H1 (cell line): ENCODE measurements at regions not wholly inside any gene's neighbourhood (a gene's known extent, or its start where the extent isn't known, plus 50 kb on each side); places are given as distances from the start of the nearest gene placed in this dataset.

Experiments used
- CTCF ChIA-PET: fragments of 300-600 bp; sonication (Branson Sonifier 250); formaldehyde crosslinking; loops from one replicate; lab custom pipeline; 2021; ENCODE audit not compliant: partially characterized antibody; lab: Charles Lee
- POLR2A ChIA-PET: fragments of 300-600 bp; sonication (Branson Sonifier 250); formaldehyde crosslinking; loops from one replicate; lab custom pipeline; 2021; ENCODE audit warnings: inconsistent platforms; ENCODE audit not compliant: partially characterized antibody; lab: Charles Lee
- DNase-seq, 2 experiments: peaks; one replicate each; pipeline versions ENCODE4 v3.0.0 to v3.0.0-alpha.2; 2010 to 2022; ENCODE audit warnings: low spot score in 2 of 2, low read depth in 1 of 2, mixed read lengths in 1 of 2
- FAIRE-seq: peaks from 2 replicates; lab custom pipeline; 2011; peaks lifted over from hg19 to GRCh38; lab: Jason Lieb, UNC
- H2AFZ ChIP-seq: 2 replicates; pipeline ENCODE4 v1.8.1; 2012; ENCODE audit warnings: low read length, inconsistent platforms
- H2AK5ac ChIP-seq: 2 replicates; pipeline ENCODE4 v1.6.1; 2013; ENCODE audit warnings: low read depth, low read length
- H2BK120ac ChIP-seq: replicated peaks from 2 replicates; pipeline ENCODE3; 2013; ENCODE audit warnings: low read depth, low read length, inconsistent platforms
- H2BK12ac ChIP-seq: 2 replicates; pipeline ENCODE4 v1.6.1; 2013; ENCODE audit warnings: low read depth, low read length
- H2BK15ac ChIP-seq: 2 replicates; pipeline ENCODE4 v1.6.1; 2013; ENCODE audit warnings: low read length
- H2BK20ac ChIP-seq: 2 replicates; pipeline ENCODE4 v1.6.1; 2013; ENCODE audit warnings: low read length
- H2BK5ac ChIP-seq: 2 replicates; pipeline ENCODE4 v1.6.1; 2013; ENCODE audit warnings: low read depth, low read length
- H3K14ac ChIP-seq: 2 replicates; pipeline ENCODE4 v1.6.1; 2013; ENCODE audit warnings: inconsistent platforms; ENCODE audit not compliant: insufficient read length
- H3K18ac ChIP-seq: 2 replicates; pipeline ENCODE4 v1.6.1; 2013; ENCODE audit warnings: low read length; ENCODE audit errors: extremely low read depth
- H3K23ac ChIP-seq: 2 replicates; pipeline ENCODE4 v1.6.1; 2013; ENCODE audit warnings: inconsistent platforms; ENCODE audit not compliant: insufficient read length
- H3K23me2 ChIP-seq: 2 replicates; pipeline ENCODE4 v1.6.1; 2013; ENCODE audit warnings: low read depth, low read length
- H3K27ac ChIP-seq: 2 replicates; pipeline ENCODE4 v1.6.1; 2011; ENCODE audit warnings: low read depth, low read length, inconsistent platforms
- H3K27me3 ChIP-seq, 4 experiments: replicated peaks in 1 of 4; 1 replicate in 1 of 4; 2 replicates in 3 of 4; pipeline versions ENCODE4 v1.6.1 to v1.8.1; 2011 to 2013; ENCODE audit warnings: low read length in 3 of 4, mild to moderate bottlenecking in 3 of 4, inconsistent platforms in 2 of 4, mixed read lengths in 2 of 4, moderate library complexity in 1 of 4; ENCODE audit not compliant: control insufficient read depth in 3 of 4, insufficient read depth in 3 of 4; ENCODE audit errors: extremely low read depth in 1 of 4
- H3K36me3 ChIP-seq, 4 experiments: 2 replicates each; pipeline versions ENCODE4 v1.6.1 to v1.8.1; 2011 to 2013; ENCODE audit warnings: mild to moderate bottlenecking in 4 of 4, low read length in 3 of 4, moderate library complexity in 2 of 4, control low read depth in 1 of 4, inconsistent platforms in 1 of 4; ENCODE audit not compliant: insufficient read depth in 4 of 4, control insufficient read depth in 2 of 4
- H3K4ac ChIP-seq: replicated peaks from 2 replicates; pipeline ENCODE3; 2013; ENCODE audit warnings: low read length, low read depth, mixed read lengths, inconsistent platforms; ENCODE audit not compliant: insufficient read length
- H3K4me1 ChIP-seq, 4 experiments: replicated peaks in 1 of 4; 1 replicate in 1 of 4; 2 replicates in 3 of 4; pipeline versions ENCODE4 v1.6.1 to v1.8.1; 2011 to 2013; ENCODE audit warnings: low read length in 3 of 4, inconsistent platforms in 2 of 4, mixed read lengths in 1 of 4; ENCODE audit not compliant: insufficient read depth in 4 of 4, control insufficient read depth in 3 of 4
- H3K4me2 ChIP-seq, 2 experiments: 2 replicates each; pipeline versions ENCODE4 v1.6.1 to v1.8.1; 2011 to 2013; ENCODE audit warnings: low read depth in 2 of 2, low read length in 2 of 2, control low read depth in 1 of 2, inconsistent platforms in 1 of 2, mild to moderate bottlenecking in 1 of 2; ENCODE audit not compliant: insufficient read depth in 1 of 2
- H3K4me3 ChIP-seq, 4 experiments: fragments of 200-600, 300-600 bp in 1 of 4; sonication (generic), shearing (Covaris generic), sonication (Bioruptor Twin) in 1 of 4; 2 replicates each; pipeline versions ENCODE4 v1.5.1 to v1.8.1; 2011 to 2016; ENCODE audit warnings: low read length in 4 of 4, low read depth in 3 of 4, control low read depth in 2 of 4, inconsistent platforms in 2 of 4, mild to moderate bottlenecking in 2 of 4, mixed read lengths in 1 of 4, moderate library complexity in 1 of 4; ENCODE audit not compliant: insufficient read depth in 2 of 4; ENCODE audit errors: extremely low read depth in 1 of 4
- H3K56ac ChIP-seq: replicated peaks from 2 replicates; pipeline ENCODE3; 2013; ENCODE audit warnings: low read depth, mild to moderate bottlenecking, mixed read lengths, low read length, inconsistent platforms; ENCODE audit not compliant: insufficient read length
- H3K79me1 ChIP-seq: 2 replicates; pipeline ENCODE4 v1.6.1; 2013; ENCODE audit warnings: low read depth, low read length, control low read depth
- H3K79me2 ChIP-seq, 2 experiments: 2 replicates each; pipeline versions ENCODE4 v1.6.1 to v1.8.1; 2012 to 2013; ENCODE audit warnings: low read length in 2 of 2, mild to moderate bottlenecking in 2 of 2, inconsistent platforms in 1 of 2; ENCODE audit not compliant: insufficient read depth in 2 of 2, control insufficient read depth in 1 of 2
- H3K9ac ChIP-seq, 4 experiments: replicated peaks in 1 of 4; 1 replicate in 1 of 4; 2 replicates in 3 of 4; pipeline versions ENCODE4 v1.6.1 to v1.8.1; 2011 to 2013; ENCODE audit warnings: low read depth in 3 of 4, low read length in 3 of 4, control low read depth in 2 of 4, mild to moderate bottlenecking in 2 of 4, moderate library complexity in 2 of 4, inconsistent platforms in 1 of 4; ENCODE audit errors: extremely low read depth in 1 of 4
- H3K9me3 ChIP-seq, 2 experiments: 2 replicates each; pipeline versions ENCODE4 v1.6.1 to v1.8.1; 2012 to 2013; ENCODE audit warnings: mild to moderate bottlenecking in 2 of 2, moderate library complexity in 2 of 2, control low read depth in 1 of 2, inconsistent platforms in 1 of 2, low read depth in 1 of 2, low read length in 1 of 2, mixed read lengths in 1 of 2; ENCODE audit not compliant: insufficient read depth in 2 of 2
- H4K20me1 ChIP-seq, 2 experiments: replicated peaks in 1 of 2; 2 replicates each; pipeline versions ENCODE3 to v1.8.1; 2011 to 2013; ENCODE audit warnings: inconsistent platforms in 2 of 2, low read length in 2 of 2, mild to moderate bottlenecking in 1 of 2; ENCODE audit not compliant: insufficient read depth in 2 of 2, control insufficient read depth in 1 of 2
- H4K5ac ChIP-seq: 2 replicates; pipeline ENCODE4 v1.6.1; 2013; ENCODE audit warnings: low read length, low read depth, mixed read lengths, inconsistent platforms; ENCODE audit not compliant: insufficient read length
- H4K8ac ChIP-seq: 2 replicates; pipeline ENCODE4 v1.8.0; 2013; ENCODE audit warnings: mild to moderate bottlenecking, moderate library complexity, low read length, inconsistent platforms; ENCODE audit not compliant: insufficient read depth; ENCODE audit errors: extremely low read depth
- H4K91ac ChIP-seq: replicated peaks from 2 replicates; pipeline ENCODE3; 2013; ENCODE audit warnings: low read length, mixed read lengths, inconsistent platforms; ENCODE audit not compliant: insufficient read length
- CTBP2 ChIP-seq: IDR thresholded peaks from 2 replicates; pipeline ENCODE4 v1.7.0; 2011; ENCODE audit warnings: borderline replicate concordance, mild to moderate bottlenecking, moderate library complexity, mixed read lengths, low read length; ENCODE audit not compliant: insufficient read depth, insufficient read length
- WGBS, 2 experiments: shearing (Covaris generic) in 1 of 2; methylation state at CpG; one replicate each; pipeline versions ENCODE4 v1.1.6 to v1.1.7; 2013 to 2015; ENCODE audit warnings: low lambda C conversion rate in 2 of 2, mixed read lengths in 2 of 2, inconsistent platforms in 1 of 2, low coverage in 1 of 2, missing lambda C conversion rate in 1 of 2; ENCODE audit not compliant: insufficient replicate concordance in 2 of 2, insufficient coverage in 1 of 2, insufficient read length in 1 of 2; ENCODE audit errors: extremely low coverage in 1 of 2, missing lambda C conversion rate in 1 of 2; 5-methylcytosine and 5-hydroxymethylcytosine counted together

GRCh38 chr11:114776956-114777355 lies 98.6 kb downstream of the NXPE2 start:
- Histone ChIP-seq H2BK5ac (no peak overlapping the region), H3K4ac (no peak overlapping the region), H4K5ac (no peak overlapping the region), H3K4me1 (peaks cover 4 to 14% (median 10%) of the 10 kb centered on the region in 4 experiments; a peak in 5 of 7 replicates), H3K4me3 (no peak overlapping the region), H4K91ac (no peak overlapping the region), H3K79me2 (no peaks in the 10 kb centered on the region), H3K56ac (no peak overlapping the region), H2BK20ac (no peak overlapping the region), H2AFZ (no peak overlapping the region), H3K27me3 (peaks cover 0 to 11% (median 4%) of the 10 kb centered on the region in 4 experiments; a peak in 5 of 7 replicates), H3K9ac (no peak overlapping the region), H3K4me2 (no peak overlapping the region), H4K20me1 (no peaks in the 10 kb centered on the region), H3K18ac (no peak overlapping the region), H3K23me2 (no peaks in the 10 kb centered on the region), H2BK15ac (no peak overlapping the region), H3K79me1 (no peaks in the 10 kb centered on the region), H3K23ac (no peak overlapping the region), H3K27ac (no peak overlapping the region), H2BK120ac (no peak overlapping the region), H3K9me3 (no peaks in the 10 kb centered on the region), H4K8ac (no peak overlapping the region), H2AK5ac (no peak overlapping the region), H2BK12ac (no peak overlapping the region), H3K14ac (no peak overlapping the region), H3K36me3 (no peaks in the 10 kb centered on the region)
- POLR2A ChIA-PET = no interaction called here
- no peak for TF ChIP-seq CTBP2
- WGBS, 2 experiments = 88% methylated on average over 3 of the region's 3 CpGs; no CpG with 5 or more reads in 1 of the 2 experiments
- DNase-seq (no peak), FAIRE-seq (no peak)
- CTCF ChIA-PET = interaction anchor here (1.1 to 3.8 kb wide), 7 partner anchors 8 to 178 kb away, joined by 3 to 30 read pairs (median 3); no protein-coding TSS in a partner anchor
